ENCODE measurements at regions not wholly inside any gene's neighbourhood (a gene's known extent, or its start where the extent isn't known, plus 50 kb on each side); places are given as distances from the start of the nearest gene placed in this dataset.

DNA sequence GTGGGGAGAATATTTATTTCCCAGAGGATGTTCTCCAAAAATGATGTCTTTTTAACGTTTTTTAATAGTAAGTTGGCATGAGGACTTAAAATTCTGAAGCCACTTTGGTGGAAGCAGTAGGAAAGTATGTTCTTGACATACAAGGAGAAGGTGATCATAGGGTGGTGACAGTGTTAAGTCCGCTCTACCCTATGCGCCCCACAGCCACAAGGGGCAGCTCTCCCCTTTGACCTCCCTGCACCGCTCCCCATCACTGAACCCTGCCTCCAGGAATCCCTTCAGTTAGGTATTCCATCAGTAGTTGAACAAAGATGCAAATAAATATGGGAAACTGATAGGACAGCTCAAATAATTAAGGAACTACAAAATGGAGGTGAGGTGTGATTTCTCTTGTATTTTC lies 111.4 kb downstream of the PLEKHG1 start:
- 88 to 92% methylated on average over 4 of the region's 4 CpGs for WGBS, 2 donors (ENCODE audit: low coverage in 1 of 2)
- TF ChIP-seq POLR2A (IDR thresholded peaks at IDR 0.05) (no peak), POLR2AphosphoS5 (IDR thresholded peaks at IDR 0.05) (no peak), EP300 (IDR thresholded peaks at IDR 0.05) (no peak)
- TF ChIP-seq, protein P1, sequence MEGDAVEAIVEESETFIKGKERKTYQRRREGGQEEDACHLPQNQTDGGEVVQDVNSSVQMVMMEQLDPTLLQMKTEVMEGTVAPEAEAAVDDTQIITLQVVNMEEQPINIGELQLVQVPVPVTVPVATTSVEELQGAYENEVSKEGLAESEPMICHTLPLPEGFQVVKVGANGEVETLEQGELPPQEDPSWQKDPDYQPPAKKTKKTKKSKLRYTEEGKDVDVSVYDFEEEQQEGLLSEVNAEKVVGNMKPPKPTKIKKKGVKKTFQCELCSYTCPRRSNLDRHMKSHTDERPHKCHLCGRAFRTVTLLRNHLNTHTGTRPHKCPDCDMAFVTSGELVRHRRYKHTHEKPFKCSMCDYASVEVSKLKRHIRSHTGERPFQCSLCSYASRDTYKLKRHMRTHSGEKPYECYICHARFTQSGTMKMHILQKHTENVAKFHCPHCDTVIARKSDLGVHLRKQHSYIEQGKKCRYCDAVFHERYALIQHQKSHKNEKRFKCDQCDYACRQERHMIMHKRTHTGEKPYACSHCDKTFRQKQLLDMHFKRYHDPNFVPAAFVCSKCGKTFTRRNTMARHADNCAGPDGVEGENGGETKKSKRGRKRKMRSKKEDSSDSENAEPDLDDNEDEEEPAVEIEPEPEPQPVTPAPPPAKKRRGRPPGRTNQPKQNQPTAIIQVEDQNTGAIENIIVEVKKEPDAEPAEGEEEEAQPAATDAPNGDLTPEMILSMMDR (IDR thresholded peaks at IDR 0.05) = no peak
- H3K4me3 ChIP-seq = no peak overlapping the region
- H3K36me3 ChIP-seq = no peaks in the 10 kb centered on the region
- H3K27ac ChIP-seq = no peak overlapping the region
- H3K9me3 ChIP-seq = no peaks in the 10 kb centered on the region
- H3K4me1 ChIP-seq = peaks cover 0 to 18% (median 7%) of the 10 kb centered on the region in 3 donors
- no peak for ATAC-seq
- H3K27me3 ChIP-seq = no peaks in the 10 kb centered on the region

DNA sequence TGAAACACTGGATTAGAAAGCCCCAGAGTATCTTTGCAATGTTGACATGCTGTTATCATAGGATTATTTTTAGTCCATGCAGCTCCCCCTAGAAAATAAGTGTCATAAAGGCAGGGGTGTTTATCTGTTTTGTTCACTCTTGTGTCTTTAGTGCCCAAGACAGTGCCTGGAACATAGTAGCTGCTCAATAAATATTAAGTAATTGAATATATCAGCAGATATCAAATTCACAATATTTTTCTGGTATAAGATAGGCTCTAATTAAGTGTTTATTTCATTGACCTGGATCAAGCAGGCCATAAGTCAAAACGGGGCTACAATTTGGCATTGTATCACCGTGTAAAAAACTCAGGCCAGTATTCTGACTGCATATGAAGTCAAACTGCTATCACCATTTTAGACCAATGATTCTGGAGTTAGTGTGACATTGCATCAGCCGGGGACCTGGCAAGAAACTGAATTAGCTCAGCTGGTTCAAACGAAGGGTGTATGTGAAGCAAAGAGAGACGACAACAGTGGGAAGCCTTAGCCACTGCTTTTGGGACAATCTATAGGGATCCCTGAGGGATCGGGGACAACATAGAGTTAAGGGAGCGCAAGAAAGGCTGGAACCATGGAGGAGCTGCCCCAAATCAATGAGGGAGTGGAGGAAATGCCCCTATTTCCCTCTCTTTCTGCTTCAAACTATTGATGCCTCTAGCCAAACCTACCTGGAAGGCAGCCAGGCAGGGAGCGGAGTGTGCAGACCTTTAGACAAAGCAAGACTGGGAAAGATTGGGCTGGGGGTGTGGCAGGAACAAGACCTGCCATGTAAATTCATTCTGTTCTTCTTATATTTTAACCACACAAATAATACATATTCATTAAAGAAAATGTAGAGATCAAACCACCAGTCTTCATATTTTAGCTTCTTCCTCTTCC lies 112.2 kb downstream of the PLEKHG1 start:
- 59 to 66% methylated on average over 6 to 8 of the region's 8 CpGs for WGBS, 2 donors (ENCODE audit: low coverage in 1 of 2)
- Histone ChIP-seq H3K4me3 (no peak overlapping the region), H3K4me1 (peaks cover 0 to 18% (median 7%) of the 10 kb centered on the region in 3 donors), H3K36me3 (no peaks in the 10 kb centered on the region), H3K27me3 (no peaks in the 10 kb centered on the region), H3K9me3 (no peaks in the 10 kb centered on the region), H3K27ac (peak overlapping the region in 1 of 4 donors; percentile 21)
- TF ChIP-seq POLR2A (IDR thresholded peaks at IDR 0.05) (no peak), EP300 (IDR thresholded peaks at IDR 0.05) (no peak), POLR2AphosphoS5 (IDR thresholded peaks at IDR 0.05) (no peak)
- TF ChIP-seq, protein P1 (IDR thresholded peaks at IDR 0.05) = no peak
- ATAC-seq = no peak

DNA sequence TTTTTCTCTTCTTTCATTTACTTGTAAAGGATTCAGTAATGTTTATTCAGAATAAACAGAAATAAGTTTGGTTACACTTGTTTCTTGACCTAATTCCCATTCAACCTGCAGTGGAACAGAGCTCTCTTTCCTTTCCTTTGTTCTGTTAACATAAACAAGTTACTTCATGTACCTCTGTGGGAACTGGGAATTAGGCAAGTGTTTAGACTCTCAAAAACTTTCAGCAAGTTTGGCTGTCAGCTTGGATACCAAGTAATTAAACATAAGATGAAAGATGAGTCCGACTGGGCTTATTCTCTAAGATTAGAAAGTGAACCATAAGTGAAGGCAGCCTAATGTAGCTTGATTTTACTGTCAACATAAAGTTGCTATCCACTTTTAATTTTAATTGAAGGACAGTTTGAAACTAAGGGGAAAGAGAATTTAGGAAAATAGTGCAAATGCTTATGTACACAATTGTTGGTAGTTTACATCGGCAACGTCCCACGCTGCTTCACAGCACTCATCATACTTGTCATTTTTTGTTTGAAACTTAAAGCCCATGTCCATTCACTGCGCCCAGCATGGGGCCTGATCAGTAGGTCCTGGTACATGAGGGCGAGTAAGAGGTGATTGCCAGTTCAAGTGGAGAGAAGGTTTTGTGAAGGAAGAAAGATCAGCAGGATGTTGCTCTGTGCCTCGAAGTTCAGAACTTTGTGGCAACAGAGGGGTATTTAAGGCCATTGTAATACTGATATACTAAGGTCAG lies 113.0 kb downstream of the PLEKHG1 start:
- H3K27me3 ChIP-seq = no peaks in the 10 kb centered on the region
- TF ChIP-seq POLR2AphosphoS5 (IDR thresholded peaks at IDR 0.05) (no peak), EP300 (IDR thresholded peaks at IDR 0.05) (no peak), POLR2A (IDR thresholded peaks at IDR 0.05) (no peak)
- TF ChIP-seq, protein P1 (IDR thresholded peaks at IDR 0.05) = no peak
- no peak for ATAC-seq
- 67 to 81% methylated on average over 7 of the region's 7 CpGs for WGBS, 2 donors (ENCODE audit: low coverage in 1 of 2)
- H3K9me3 ChIP-seq = no peaks in the 10 kb centered on the region
- no peaks in the 10 kb centered on the region for H3K36me3 ChIP-seq
- peaks cover 0 to 18% (median 7%) of the 10 kb centered on the region in 3 donors for H3K4me1 ChIP-seq
- H3K27ac ChIP-seq = no peak overlapping the region
- no peak overlapping the region for H3K4me3 ChIP-seq

DNA sequence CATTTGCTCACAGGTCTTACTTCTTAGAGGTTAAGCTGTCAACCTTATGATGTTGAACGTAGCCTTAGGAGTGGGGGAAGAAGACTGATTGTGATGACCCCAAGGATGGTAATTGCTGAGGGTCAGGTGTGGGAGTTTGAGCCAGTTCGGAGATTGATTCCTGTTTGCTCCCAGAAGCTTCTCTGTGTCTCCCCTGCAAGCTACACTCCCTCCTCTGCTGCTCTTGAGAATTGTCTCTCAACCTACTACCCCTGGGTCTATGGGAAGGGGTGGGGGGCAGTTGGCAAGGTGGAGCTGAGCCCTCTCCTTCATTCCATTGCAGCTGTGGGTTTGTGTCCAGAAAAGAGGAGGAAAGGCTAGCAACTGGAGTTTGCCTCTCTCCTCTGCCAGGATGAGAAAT lies 113.8 kb downstream of the PLEKHG1 start:
- peaks cover 0 to 18% (median 7%) of the 10 kb centered on the region in 3 donors for H3K4me1 ChIP-seq
- no peak for TF ChIP-seq EP300 (IDR thresholded peaks at IDR 0.05)
- no peak for TF ChIP-seq POLR2A (IDR thresholded peaks at IDR 0.05)
- TF ChIP-seq, protein P1 (IDR thresholded peaks at IDR 0.05) = no peak
- no peak for TF ChIP-seq POLR2AphosphoS5 (IDR thresholded peaks at IDR 0.05)
- ATAC-seq = no peak
- no peak overlapping the region for H3K27ac ChIP-seq
- 83 to 100% methylated on average over 1 to 2 of the region's 2 CpGs for WGBS, 2 donors (ENCODE audit: low coverage in 1 of 2)
- no peaks in the 10 kb centered on the region for H3K36me3 ChIP-seq
- H3K27me3 ChIP-seq = no peaks in the 10 kb centered on the region
- H3K4me3 ChIP-seq = no peak overlapping the region
- H3K9me3 ChIP-seq = no peaks in the 10 kb centered on the region

Measured in gastroesophageal sphincter (tissue), 4 donors.